Uterus (tissue), 2 donors: ENCODE measurements at regions not wholly inside any gene's neighbourhood (a gene's known extent, or its start where the extent isn't known, plus 50 kb on each side); places are given as distances from the start of the nearest gene placed in this dataset.

ENCODE experiments used
- CTCF ChIP-seq, 4 experiments: fragments of 200-600 bp in 2 of 4; fragments of 450-650 bp in 2 of 4; sonication (generic) in 2 of 4; IDR thresholded peaks; one replicate each; pipeline ENCODE4 v1.5.1; 2016 to 2019; ENCODE audit warnings: antibody characterized with exemption in 4 of 4, mild to moderate bottlenecking in 2 of 4, moderate library complexity in 1 of 4
- POLR2A ChIP-seq, 2 donors: fragments of 450-650 bp; IDR thresholded peaks; one replicate each; pipeline ENCODE4 v1.6.1; 2016; ENCODE audit warnings: antibody characterized with exemption in 2 of 2, mild to moderate bottlenecking in 1 of 2, moderate library complexity in 1 of 2

- TF ChIP-seq POLR2A (IDR thresholded peaks at IDR 0.05) (no peak), CTCF (IDR thresholded peaks at IDR 0.05) (no peak)
These were observed 60.4 kb upstream of the PSEN2 start for GRCh38 chr1:226809785-226810571.
